ENCODE measurements at regions not wholly inside any gene's neighbourhood (a gene's known extent, or its start where the extent isn't known, plus 50 kb on each side); places are given as distances from the start of the nearest gene placed in this dataset.

GRCh38 chr7:26511866-26512265 lies 220.2 kb downstream of the SNX10 start:
- no peak for DNase-seq (ENCODE audit: low spot score)
- H3K36me3 Mint-ChIP-seq (ENCODE audit: low read depth, unreplicated experiment), result no peaks in the 10 kb centered on the region
- H3K27me3 Mint-ChIP-seq (ENCODE audit: unreplicated experiment), result peaks cover 2% of the 10 kb centered on the region
- H3K4me3 Mint-ChIP-seq (ENCODE audit: unreplicated experiment), result no peak overlapping the region
- no peaks in the 10 kb centered on the region for H3K9me3 Mint-ChIP-seq (ENCODE audit: unreplicated experiment)
- H3K27ac Mint-ChIP-seq (ENCODE audit: unreplicated experiment), result no peak overlapping the region
- no peak for TF ChIP-seq CTCF (IDR thresholded peaks at IDR 0.05; ENCODE audit: unreplicated experiment)
- no peaks in the 10 kb centered on the region for H3K4me1 Mint-ChIP-seq (ENCODE audit: unreplicated experiment)

GRCh38 chr7:26512737-26513136 lies 221.1 kb downstream of the SNX10 start:
- Mint-ChIP-seq H3K27me3 (ENCODE audit: unreplicated experiment) (peaks cover 2% of the 10 kb centered on the region), H3K4me1 (ENCODE audit: unreplicated experiment) (no peaks in the 10 kb centered on the region), H3K36me3 (ENCODE audit: low read depth, unreplicated experiment) (no peaks in the 10 kb centered on the region), H3K27ac (ENCODE audit: unreplicated experiment) (no peak overlapping the region), H3K4me3 (ENCODE audit: unreplicated experiment) (no peak overlapping the region), H3K9me3 (ENCODE audit: unreplicated experiment) (no peaks in the 10 kb centered on the region)
- TF ChIP-seq CTCF (IDR thresholded peaks at IDR 0.05; ENCODE audit: unreplicated experiment), result no peak
- no peak for DNase-seq (ENCODE audit: low spot score)

- DNase-seq (ENCODE audit: low spot score), result no peak
- Mint-ChIP-seq H3K9me3 (ENCODE audit: unreplicated experiment) (no peaks in the 10 kb centered on the region), H3K4me1 (ENCODE audit: unreplicated experiment) (no peaks in the 10 kb centered on the region), H3K4me3 (ENCODE audit: unreplicated experiment) (no peak overlapping the region), H3K27ac (ENCODE audit: unreplicated experiment) (no peak overlapping the region), H3K27me3 (ENCODE audit: unreplicated experiment) (peaks cover 3% of the 10 kb centered on the region), H3K36me3 (ENCODE audit: low read depth, unreplicated experiment) (no peaks in the 10 kb centered on the region)
- TF ChIP-seq CTCF (IDR thresholded peaks at IDR 0.05; ENCODE audit: unreplicated experiment), result no peak
These were observed 222.3 kb downstream of the SNX10 start for GRCh38 chr7:26513948-26514347.

GRCh38 chr7:26514633-26515032 lies 223.0 kb downstream of the SNX10 start:
- TF ChIP-seq CTCF (IDR thresholded peaks at IDR 0.05; ENCODE audit: unreplicated experiment), result no peak
- Mint-ChIP-seq H3K36me3 (ENCODE audit: low read depth, unreplicated experiment) (no peaks in the 10 kb centered on the region), H3K4me1 (ENCODE audit: unreplicated experiment) (no peaks in the 10 kb centered on the region), H3K27me3 (ENCODE audit: unreplicated experiment) (peaks cover 4% of the 10 kb centered on the region), H3K27ac (ENCODE audit: unreplicated experiment) (no peak overlapping the region), H3K4me3 (ENCODE audit: unreplicated experiment) (no peak overlapping the region), H3K9me3 (ENCODE audit: unreplicated experiment) (no peaks in the 10 kb centered on the region)
- no peak for DNase-seq (ENCODE audit: low spot score)

GRCh38 chr7:26515314-26515842 lies 223.7 kb downstream of the SNX10 start:
- Mint-ChIP-seq H3K27me3 (ENCODE audit: unreplicated experiment) (peaks cover 5% of the 10 kb centered on the region), H3K4me3 (ENCODE audit: unreplicated experiment) (no peak overlapping the region), H3K36me3 (ENCODE audit: low read depth, unreplicated experiment) (no peaks in the 10 kb centered on the region), H3K4me1 (ENCODE audit: unreplicated experiment) (no peaks in the 10 kb centered on the region), H3K27ac (ENCODE audit: unreplicated experiment) (no peak overlapping the region), H3K9me3 (ENCODE audit: unreplicated experiment) (no peaks in the 10 kb centered on the region)
- no peak for TF ChIP-seq CTCF (IDR thresholded peaks at IDR 0.05; ENCODE audit: unreplicated experiment)
- DNase-seq (ENCODE audit: low spot score), result no peak

Measured in endothelial cell (in vitro differentiated cells).